ENCODE measurements at regions not wholly inside any gene's neighbourhood (a gene's known extent, or its start where the extent isn't known, plus 50 kb on each side); places are given as distances from the start of the nearest gene placed in this dataset.
"Not testable (repeated sequence)": the region's sequence is repeated elsewhere in the genome, so short reads cannot be mapped to it uniquely, and the experiment has no call there.

- intact Hi-C loops (cut with micrococcal nuclease) = no loop called here
- CTCF ChIA-PET = no interaction called here
- no peak overlapping the region for H3K27ac Mint-ChIP-seq
These were observed 106.4 kb upstream of the ARMC3 start for GRCh38 chr10:22821501-22821900.

GRCh38 chr10:22816298-22816653, 101.9 kb upstream of the PIP4K2A start:
- DNase-seq = peak; percentile 21
- Mint-ChIP-seq H3K27ac (no peak overlapping the region), H3K9me3 (no peaks in the 10 kb centered on the region), H3K4me1 (ENCODE audit: low read depth) (peaks cover 15% of the 10 kb centered on the region), H3K36me3 (no peaks in the 10 kb centered on the region), H3K4me3 (no peak overlapping the region), H3K27me3 (no peaks in the 10 kb centered on the region)
- ChIA-PET CTCF (no interaction called here), POLR2A (no interaction called here)
- intact Hi-C loops (cut with micrococcal nuclease) = no loop called here

More at GRCh38 chr10:22821501-22821900, 106.4 kb upstream of the ARMC3 start:
- Mint-ChIP-seq H3K9me3 (no peaks in the 10 kb centered on the region), H3K4me3 (no peak overlapping the region), H3K4me1 (ENCODE audit: low read depth) (peaks cover 8% of the 10 kb centered on the region), H3K36me3 (no peaks in the 10 kb centered on the region), H3K27me3 (no peaks in the 10 kb centered on the region)
- POLR2A ChIA-PET = no interaction called here
- no peak for DNase-seq

- intact Hi-C loops (cut with micrococcal nuclease) = no loop called here
- ChIA-PET CTCF (no interaction called here), POLR2A (no interaction called here)
- Mint-ChIP-seq H3K36me3 (peaks cover 3% of the 10 kb centered on the region), H3K4me1 (ENCODE audit: low read depth) (peaks cover 1% of the 10 kb centered on the region), H3K27me3 (no peaks in the 10 kb centered on the region), H3K27ac (no peak overlapping the region), H3K9me3 (no peaks in the 10 kb centered on the region), H3K4me3 (no peak overlapping the region)
- DNase-seq = no peak
These were observed 96.5 kb upstream of the PIP4K2A start for GRCh38 chr10:22810643-22811465.

GRCh38 chr10:22807238-22807637, 92.9 kb upstream of the PIP4K2A start:
- POLR2A ChIA-PET = no interaction called here
- CTCF ChIA-PET = no interaction called here
- DNase-seq = no peak
- Mint-ChIP-seq H3K9me3 (no peaks in the 10 kb centered on the region), H3K4me1 (ENCODE audit: low read depth) (peaks cover 2% of the 10 kb centered on the region), H3K27ac (no peak overlapping the region), H3K36me3 (peaks cover 3% of the 10 kb centered on the region), H3K27me3 (no peaks in the 10 kb centered on the region), H3K4me3 (no peak overlapping the region)
- intact Hi-C loops (cut with micrococcal nuclease) = no loop called here

GRCh38 chr10:22805304-22805703, 90.9 kb upstream of the PIP4K2A start:
- Mint-ChIP-seq H3K4me3 (no peak overlapping the region), H3K36me3 (no peaks in the 10 kb centered on the region), H3K27me3 (no peaks in the 10 kb centered on the region), H3K9me3 (no peaks in the 10 kb centered on the region), H3K4me1 (ENCODE audit: low read depth) (peaks cover 2% of the 10 kb centered on the region), H3K27ac (no peak overlapping the region)
- ChIA-PET CTCF (no interaction called here), POLR2A (interaction anchor here (0.6 kb wide), 1 partner anchor 73 kb away, joined by 4 read pairs; no protein-coding TSS in a partner anchor)
- intact Hi-C loops (cut with micrococcal nuclease) = no loop called here
- DNase-seq = no peak

GRCh38 chr10:22803261-22803885, 89.0 kb upstream of the PIP4K2A start:
- POLR2A ChIA-PET = no interaction called here
- CTCF ChIA-PET = interaction anchor here (0.6 kb wide), 1 partner anchor 1073 kb away, joined by 3 read pairs; no protein-coding TSS in a partner anchor
- H3K27ac Mint-ChIP-seq = no peak overlapping the region
- peaks cover 1% of the 10 kb centered on the region for H3K27me3 Mint-ChIP-seq
- peaks cover 2% of the 10 kb centered on the region for H3K4me1 Mint-ChIP-seq (ENCODE audit: low read depth)
- intact Hi-C loops (cut with micrococcal nuclease) = no loop called here
- peaks cover 2% of the 10 kb centered on the region for H3K9me3 Mint-ChIP-seq
- no peak overlapping the region for H3K4me3 Mint-ChIP-seq
- no peaks in the 10 kb centered on the region for H3K36me3 Mint-ChIP-seq
- DNase-seq = no peak

GRCh38 chr10:22801785-22802184, 87.4 kb upstream of the PIP4K2A start:
- CTCF ChIA-PET = no interaction called here
- Mint-ChIP-seq H3K27me3 (peaks cover 1% of the 10 kb centered on the region), H3K36me3 (no peaks in the 10 kb centered on the region), H3K4me1 (ENCODE audit: low read depth) (peaks cover 2% of the 10 kb centered on the region), H3K27ac (no peak overlapping the region), H3K4me3 (no peak overlapping the region), H3K9me3 (peaks cover 2% of the 10 kb centered on the region)
- no peak for DNase-seq
- intact Hi-C loops (cut with micrococcal nuclease) = no loop called here
- POLR2A ChIA-PET = no interaction called here

- H3K4me1 Mint-ChIP-seq (ENCODE audit: low read depth); H3K27ac Mint-ChIP-seq; DNase-seq; H3K27me3 Mint-ChIP-seq; POLR2A ChIA-PET; CTCF ChIA-PET; H3K36me3 Mint-ChIP-seq; intact Hi-C loops (cut with micrococcal nuclease); H3K9me3 Mint-ChIP-seq; H3K4me3 Mint-ChIP-seq: not testable (repeated sequence)
These were observed 83.4 kb upstream of the PIP4K2A start for GRCh38 chr10:22797796-22798195.

- H3K4me1 Mint-ChIP-seq (ENCODE audit: low read depth) = no peaks in the 10 kb centered on the region
- no peak overlapping the region for H3K27ac Mint-ChIP-seq
- H3K4me3 Mint-ChIP-seq = no peak overlapping the region
- intact Hi-C loops (cut with micrococcal nuclease) = no loop called here
- peaks cover 2% of the 10 kb centered on the region for H3K9me3 Mint-ChIP-seq
- POLR2A ChIA-PET = no interaction called here
- CTCF ChIA-PET = no interaction called here
- H3K27me3 Mint-ChIP-seq = peaks cover 3% of the 10 kb centered on the region
- H3K36me3 Mint-ChIP-seq = no peaks in the 10 kb centered on the region
- no peak for DNase-seq
These were observed 81.2 kb upstream of the PIP4K2A start for GRCh38 chr10:22795546-22795945.

- intact Hi-C loops (cut with micrococcal nuclease) = no loop called here
- no peak for DNase-seq
- Mint-ChIP-seq H3K4me1 (ENCODE audit: low read depth) (no peaks in the 10 kb centered on the region), H3K9me3 (peaks cover 2% of the 10 kb centered on the region), H3K36me3 (no peaks in the 10 kb centered on the region), H3K4me3 (no peak overlapping the region), H3K27me3 (peaks cover 1% of the 10 kb centered on the region), H3K27ac (no peak overlapping the region)
- ChIA-PET POLR2A (no interaction called here), CTCF (no interaction called here)
These were observed 77.8 kb upstream of the PIP4K2A start for GRCh38 chr10:22792161-22792560.

- ChIA-PET POLR2A (no interaction called here), CTCF (no interaction called here)
These were observed 77.3 kb upstream of the PIP4K2A start for GRCh38 chr10:22791665-22792064.

GRCh38 chr10:22784668-22785067, 70.3 kb upstream of the PIP4K2A start:
- CTCF ChIA-PET = no interaction called here
- Mint-ChIP-seq H3K27ac (no peak overlapping the region), H3K36me3 (no peaks in the 10 kb centered on the region), H3K9me3 (no peaks in the 10 kb centered on the region), H3K27me3 (no peaks in the 10 kb centered on the region), H3K4me1 (ENCODE audit: low read depth) (peaks cover 1% of the 10 kb centered on the region), H3K4me3 (no peak overlapping the region)
- no peak for DNase-seq
- POLR2A ChIA-PET = no interaction called here
- intact Hi-C loops (cut with micrococcal nuclease) = no loop called here

More at GRCh38 chr10:22791665-22792064, 77.3 kb upstream of the PIP4K2A start:
- Mint-ChIP-seq H3K4me3 (no peak overlapping the region), H3K9me3 (peaks cover 2% of the 10 kb centered on the region), H3K36me3 (no peaks in the 10 kb centered on the region), H3K27me3 (peaks cover 1% of the 10 kb centered on the region), H3K4me1 (ENCODE audit: low read depth) (no peaks in the 10 kb centered on the region), H3K27ac (no peak overlapping the region)
- DNase-seq = no peak
- intact Hi-C loops (cut with micrococcal nuclease) = no loop called here

- Mint-ChIP-seq H3K9me3 (no peaks in the 10 kb centered on the region), H3K4me3 (no peak overlapping the region), H3K4me1 (ENCODE audit: low read depth) (peaks cover 1% of the 10 kb centered on the region), H3K27ac (no peak overlapping the region), H3K27me3 (no peaks in the 10 kb centered on the region), H3K36me3 (no peaks in the 10 kb centered on the region)
- intact Hi-C loops (cut with micrococcal nuclease) = no loop called here
- DNase-seq = no peak
- CTCF ChIA-PET = no interaction called here
- POLR2A ChIA-PET = no interaction called here
These were observed 69.4 kb upstream of the PIP4K2A start for GRCh38 chr10:22783807-22784206.
